Gastrocnemius medialis (tissue), 4 donors: ENCODE measurements at regions not wholly inside any gene's neighbourhood (a gene's known extent, or its start where the extent isn't known, plus 50 kb on each side); places are given as distances from the start of the nearest gene placed in this dataset.

Source experiments
- POLR2A ChIP-seq, 2 donors: fragments of 450-650 bp; IDR thresholded peaks; one replicate each; pipeline ENCODE4 v1.6.1; 2017; ENCODE audit warnings: antibody characterized with exemption in 2 of 2, mild to moderate bottlenecking in 2 of 2, moderate library complexity in 2 of 2
- TF ChIP-seq, protein P1 (sequence below), 5 experiments: fragments of 450-650 bp in 3 of 5; fragments of 200-600 bp in 2 of 5; sonication (generic) in 2 of 5; IDR thresholded peaks in 4 of 5; conservative IDR thresholded peaks in 1 of 5; 1 replicate in 4 of 5; 2 replicates in 1 of 5; pipeline ENCODE4 v1.5.1; 2016 to 2019; ENCODE audit warnings: antibody characterized with exemption in 5 of 5, mild to moderate bottlenecking in 3 of 5, moderate library complexity in 3 of 5

DNA sequence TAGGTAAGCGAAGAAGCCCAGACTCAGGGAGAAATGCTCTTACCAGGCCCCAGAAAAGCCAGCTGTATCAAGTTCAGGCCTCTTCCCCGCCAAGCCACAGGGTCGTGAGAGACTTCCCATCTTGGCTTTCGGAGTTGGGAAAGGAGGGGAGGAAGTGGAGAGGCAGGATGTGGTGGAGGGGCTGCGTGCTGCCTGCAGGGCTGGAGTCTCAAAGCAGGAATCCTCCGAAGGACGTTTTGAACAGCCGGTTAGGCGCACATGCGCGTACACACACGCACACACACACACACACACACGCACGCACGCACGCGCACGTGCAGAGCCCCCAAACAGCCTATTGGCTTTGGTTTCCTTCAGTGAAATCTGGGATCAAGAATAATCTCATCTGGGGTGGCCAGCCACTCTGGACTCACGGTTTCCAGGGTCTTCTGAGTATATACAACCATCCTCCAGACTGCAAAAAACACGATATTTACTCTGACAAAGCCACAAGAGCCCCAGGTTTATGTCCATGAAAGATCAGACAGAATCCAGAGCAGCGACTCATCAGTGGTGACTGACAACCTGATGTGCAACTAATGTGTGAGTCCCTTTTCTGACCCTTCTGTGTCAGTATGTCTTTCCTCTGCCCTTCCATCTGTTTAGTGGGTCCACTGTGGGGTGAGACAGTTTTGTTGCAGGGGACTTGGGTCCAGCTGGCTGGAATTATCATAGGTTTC is 115.0 kb upstream of the ZNF438 start:
- TF ChIP-seq, protein P1, sequence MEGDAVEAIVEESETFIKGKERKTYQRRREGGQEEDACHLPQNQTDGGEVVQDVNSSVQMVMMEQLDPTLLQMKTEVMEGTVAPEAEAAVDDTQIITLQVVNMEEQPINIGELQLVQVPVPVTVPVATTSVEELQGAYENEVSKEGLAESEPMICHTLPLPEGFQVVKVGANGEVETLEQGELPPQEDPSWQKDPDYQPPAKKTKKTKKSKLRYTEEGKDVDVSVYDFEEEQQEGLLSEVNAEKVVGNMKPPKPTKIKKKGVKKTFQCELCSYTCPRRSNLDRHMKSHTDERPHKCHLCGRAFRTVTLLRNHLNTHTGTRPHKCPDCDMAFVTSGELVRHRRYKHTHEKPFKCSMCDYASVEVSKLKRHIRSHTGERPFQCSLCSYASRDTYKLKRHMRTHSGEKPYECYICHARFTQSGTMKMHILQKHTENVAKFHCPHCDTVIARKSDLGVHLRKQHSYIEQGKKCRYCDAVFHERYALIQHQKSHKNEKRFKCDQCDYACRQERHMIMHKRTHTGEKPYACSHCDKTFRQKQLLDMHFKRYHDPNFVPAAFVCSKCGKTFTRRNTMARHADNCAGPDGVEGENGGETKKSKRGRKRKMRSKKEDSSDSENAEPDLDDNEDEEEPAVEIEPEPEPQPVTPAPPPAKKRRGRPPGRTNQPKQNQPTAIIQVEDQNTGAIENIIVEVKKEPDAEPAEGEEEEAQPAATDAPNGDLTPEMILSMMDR (IDR thresholded peaks at IDR 0.05 in 4 of 5, conservative IDR thresholded peaks at IDR 0.05 in 1 of 5), result no peak
- TF ChIP-seq POLR2A (IDR thresholded peaks at IDR 0.05), result no peak
